Spleen (tissue), 11 donors: ENCODE measurements at regions not wholly inside any gene's neighbourhood (a gene's known extent, or its start where the extent isn't known, plus 50 kb on each side); places are given as distances from the start of the nearest gene placed in this dataset.

Experiments
- DNase-seq: peaks from one replicate; pipeline ENCODE4 v3.0.0-alpha.2; 2020
- H3K27ac ChIP-seq, 8 donors: fragments of 200-600 bp; sonication (generic) in 7 of 8; 1 replicate in 4 of 8; 2 replicates in 4 of 8; pipeline versions ENCODE4 v1.5.0 to v1.8.0; 2016 to 2021; ENCODE audit warnings: inconsistent platforms in 4 of 8, mild to moderate bottlenecking in 4 of 8, moderate library complexity in 1 of 8
- H3K27me3 ChIP-seq, 7 donors: fragments of 200-600 bp; sonication (generic) in 6 of 7; replicated peaks in 1 of 7; 1 replicate in 4 of 7; 2 replicates in 3 of 7; pipeline versions ENCODE4 v1.5.0 to v1.8.0; 2016 to 2021; ENCODE audit warnings: inconsistent platforms in 3 of 7, mild to moderate bottlenecking in 1 of 7
- H3K36me3 ChIP-seq, 6 donors: fragments of 200-600 bp; sonication (generic) in 5 of 6; 1 replicate in 4 of 6; 2 replicates in 2 of 6; pipeline versions ENCODE4 v1.5.0 to v1.8.0; 2016 to 2021; ENCODE audit warnings: inconsistent platforms in 2 of 6
- H3K4me1 ChIP-seq, 6 donors: fragments of 200-600 bp; sonication (generic) in 5 of 6; 1 replicate in 3 of 6; 2 replicates in 3 of 6; pipeline versions ENCODE4 v1.5.0 to v1.8.0; 2016 to 2021; ENCODE audit warnings: inconsistent platforms in 3 of 6
- H3K4me3 ChIP-seq, 8 donors: fragments of 200-600 bp; sonication (generic) in 7 of 8; 1 replicate in 4 of 8; 2 replicates in 4 of 8; pipeline versions ENCODE4 v1.5.0 to v1.8.0; 2016 to 2021; ENCODE audit warnings: inconsistent platforms in 4 of 8, mild to moderate bottlenecking in 4 of 8, moderate library complexity in 2 of 8
- H3K9me3 ChIP-seq, 8 donors: fragments of 200-600 bp; sonication (generic) in 7 of 8; 1 replicate in 4 of 8; 2 replicates in 4 of 8; pipeline versions ENCODE4 v1.5.0 to v1.8.0; 2016 to 2021; ENCODE audit warnings: inconsistent platforms in 4 of 8
- POLR2A ChIP-seq, 3 donors: fragments of 450-650 bp; IDR thresholded peaks; one replicate each; pipeline ENCODE4 v1.5.1; 2017; ENCODE audit warnings: antibody characterized with exemption in 3 of 3, mild to moderate bottlenecking in 1 of 3
- POLR2AphosphoS5 ChIP-seq, 3 donors: sonication (generic); formaldehyde crosslinking; IDR thresholded peaks; one replicate each; pipeline ENCODE4 v1.5.1; 2017; ENCODE audit warnings: antibody characterized with exemption in 3 of 3
- WGBS, 5 donors: extraction: QIAGEN DNeasy Blood & Tissue Kit in 3 of 5; methylation state at CpG; one replicate each; pipeline versions ENCODE4 v1.1.5 to v1.1.7; 2013 to 2018; 5-methylcytosine and 5-hydroxymethylcytosine counted together
- intact Hi-C: fragments of 100-400 bp; cut with DNase I; formaldehyde crosslinking; loops from one replicate; pipeline ENCODE4 v1.15.0; 2023; ENCODE audit warnings: low total_unique reads
- TF ChIP-seq, protein P1 (sequence below), 11 experiments: fragments of 200-600 bp in 7 of 11; fragments of 450-650 bp in 4 of 11; sonication (generic) in 4 of 11; IDR thresholded peaks in 8 of 11; conservative IDR thresholded peaks in 3 of 11; 1 replicate in 7 of 11; 2 replicates in 4 of 11; pipeline versions ENCODE4 v1.4.0 to v1.8.0; 2016 to 2021; ENCODE audit warnings: antibody characterized with exemption in 11 of 11, inconsistent platforms in 4 of 11, mild to moderate bottlenecking in 1 of 11
- donor health status: healthy with polysubstance abuse.
- donor health status: DM: no; HTN: no; CAD: no; lungs with moderate emphysema.
- donor health status: DM: no; HTN: no; CAD: no.
- donor health status: Bipolar disorder and iron deficiency.
- donor health status: healthy.
- donor health status: DM: no; HTN: no; CAD: no.
- donor health status: DM: yes; HTN: yes; CAD: no.

DNA sequence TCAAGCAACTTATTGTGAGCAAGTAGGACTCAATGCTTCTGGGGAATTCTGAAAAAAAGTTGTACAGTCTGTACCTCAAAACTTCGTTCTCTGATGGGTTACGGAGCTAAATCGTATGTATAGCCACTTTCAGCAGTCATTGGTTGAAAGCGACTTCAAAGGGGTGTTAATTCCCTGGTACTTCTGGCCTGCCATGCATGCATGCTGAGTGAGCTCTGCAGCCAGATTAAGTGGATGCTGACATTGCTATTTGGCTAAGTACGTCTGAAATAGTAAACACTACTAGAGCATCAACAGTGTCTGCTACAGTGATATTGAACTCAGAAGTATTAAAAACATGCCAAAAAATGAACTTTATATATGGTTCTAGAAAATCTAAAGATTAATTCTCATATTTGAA lies 1183.1 kb upstream of the PCDH20 start:
- H3K36me3 ChIP-seq: no peaks in the 10 kb centered on the region
- DNase-seq: no peak
- no peak overlapping the region for H3K4me3 ChIP-seq
- H3K4me1 ChIP-seq: no peaks in the 10 kb centered on the region
- no peak for TF ChIP-seq POLR2A (IDR thresholded peaks at IDR 0.05)
- TF ChIP-seq, protein P1, sequence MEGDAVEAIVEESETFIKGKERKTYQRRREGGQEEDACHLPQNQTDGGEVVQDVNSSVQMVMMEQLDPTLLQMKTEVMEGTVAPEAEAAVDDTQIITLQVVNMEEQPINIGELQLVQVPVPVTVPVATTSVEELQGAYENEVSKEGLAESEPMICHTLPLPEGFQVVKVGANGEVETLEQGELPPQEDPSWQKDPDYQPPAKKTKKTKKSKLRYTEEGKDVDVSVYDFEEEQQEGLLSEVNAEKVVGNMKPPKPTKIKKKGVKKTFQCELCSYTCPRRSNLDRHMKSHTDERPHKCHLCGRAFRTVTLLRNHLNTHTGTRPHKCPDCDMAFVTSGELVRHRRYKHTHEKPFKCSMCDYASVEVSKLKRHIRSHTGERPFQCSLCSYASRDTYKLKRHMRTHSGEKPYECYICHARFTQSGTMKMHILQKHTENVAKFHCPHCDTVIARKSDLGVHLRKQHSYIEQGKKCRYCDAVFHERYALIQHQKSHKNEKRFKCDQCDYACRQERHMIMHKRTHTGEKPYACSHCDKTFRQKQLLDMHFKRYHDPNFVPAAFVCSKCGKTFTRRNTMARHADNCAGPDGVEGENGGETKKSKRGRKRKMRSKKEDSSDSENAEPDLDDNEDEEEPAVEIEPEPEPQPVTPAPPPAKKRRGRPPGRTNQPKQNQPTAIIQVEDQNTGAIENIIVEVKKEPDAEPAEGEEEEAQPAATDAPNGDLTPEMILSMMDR (IDR thresholded peaks at IDR 0.05 in 8 of 11, conservative IDR thresholded peaks at IDR 0.05 in 3 of 11): no peak
- no peak for TF ChIP-seq POLR2AphosphoS5 (IDR thresholded peaks at IDR 0.05)
- intact Hi-C loops: no loop called here
- 69 to 80% (median 69%) methylated on average over 5 of the region's 5 CpGs for WGBS, 5 donors
- no peaks in the 10 kb centered on the region for H3K27me3 ChIP-seq
- peaks cover 0 to 12% (median 0%) of the 10 kb centered on the region in 8 donors for H3K9me3 ChIP-seq
- H3K27ac ChIP-seq: no peak overlapping the region

DNA sequence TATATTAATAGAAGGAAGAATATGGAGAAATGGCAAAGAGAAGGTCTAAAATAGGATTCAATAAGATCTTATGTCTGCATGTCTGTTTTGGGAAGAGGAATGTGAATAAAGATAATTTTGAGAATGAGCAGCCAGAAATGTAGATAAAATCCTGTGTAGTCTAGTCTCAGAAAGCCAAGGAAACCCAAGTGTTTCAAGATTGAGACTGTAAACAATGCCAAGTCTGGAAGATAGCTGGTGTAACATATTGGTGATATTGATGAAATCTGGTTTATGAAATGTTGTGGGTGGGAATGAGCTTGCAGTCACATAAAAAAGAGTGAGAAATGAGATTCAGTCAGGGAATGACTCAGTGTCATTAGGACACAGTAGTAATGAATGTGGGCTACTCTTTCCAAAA lies 1180.3 kb upstream of the PCDH20 start:
- no peaks in the 10 kb centered on the region for H3K27me3 ChIP-seq
- no peak overlapping the region for H3K4me3 ChIP-seq
- H3K36me3 ChIP-seq: no peaks in the 10 kb centered on the region
- H3K9me3 ChIP-seq: no peaks in the 10 kb centered on the region
- no peak overlapping the region for H3K27ac ChIP-seq
- no peaks in the 10 kb centered on the region for H3K4me1 ChIP-seq
- DNase-seq: no peak
- TF ChIP-seq POLR2AphosphoS5 (IDR thresholded peaks at IDR 0.05): no peak
- TF ChIP-seq, protein P1 (IDR thresholded peaks at IDR 0.05 in 8 of 11, conservative IDR thresholded peaks at IDR 0.05 in 3 of 11): no peak
- no peak for TF ChIP-seq POLR2A (IDR thresholded peaks at IDR 0.05)
- intact Hi-C loops: no loop called here

DNA sequence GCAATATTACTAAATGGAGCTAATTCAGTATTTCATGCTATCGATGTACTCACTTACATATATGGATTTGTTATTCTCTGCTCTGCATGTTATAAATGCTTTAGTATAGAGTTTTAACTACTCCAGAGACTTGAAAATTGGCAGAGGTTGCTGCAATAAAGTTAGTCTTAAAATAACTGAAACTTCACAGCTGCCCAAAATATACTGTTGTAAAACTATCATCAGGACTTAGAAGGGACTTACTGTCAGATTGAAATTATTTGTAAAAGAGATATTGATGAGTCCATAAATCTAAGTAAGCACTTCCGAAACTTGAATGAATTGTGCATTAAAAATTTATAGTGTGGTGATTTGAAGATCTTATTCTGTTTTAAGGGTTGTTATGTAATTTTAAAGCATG lies 1178.2 kb upstream of the PCDH20 start:
- no peaks in the 10 kb centered on the region for H3K4me1 ChIP-seq
- DNase-seq: no peak
- no peaks in the 10 kb centered on the region for H3K27me3 ChIP-seq
- intact Hi-C loops: no loop called here
- H3K4me3 ChIP-seq: no peak overlapping the region
- 73 to 83% (median 81%) methylated on average over 2 of the region's 2 CpGs for WGBS, 5 donors
- no peak overlapping the region for H3K27ac ChIP-seq
- TF ChIP-seq POLR2AphosphoS5 (IDR thresholded peaks at IDR 0.05) (no peak), POLR2A (IDR thresholded peaks at IDR 0.05) (no peak)
- TF ChIP-seq, protein P1 (IDR thresholded peaks at IDR 0.05 in 8 of 11, conservative IDR thresholded peaks at IDR 0.05 in 3 of 11): no peak
- H3K9me3 ChIP-seq: no peaks in the 10 kb centered on the region
- no peaks in the 10 kb centered on the region for H3K36me3 ChIP-seq

DNA sequence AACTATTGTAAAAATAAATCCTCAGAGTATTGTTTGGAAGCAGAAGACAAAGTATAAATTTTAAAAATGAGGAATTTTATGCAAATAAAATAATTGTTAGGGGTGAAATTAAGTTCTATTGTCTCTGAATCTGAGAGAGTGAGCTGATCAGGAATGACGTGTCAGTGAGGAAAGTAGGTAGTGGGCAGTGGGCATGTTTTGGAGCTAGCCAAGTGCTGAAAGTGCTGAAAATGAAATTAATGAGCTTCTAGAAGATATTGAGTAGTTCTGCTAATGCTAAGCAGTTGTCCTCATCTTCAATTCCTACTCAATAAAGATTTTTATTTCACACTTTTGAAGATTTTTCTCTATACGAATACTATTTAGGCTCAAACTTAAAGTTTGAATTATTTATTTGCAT lies 1167.8 kb upstream of the PCDH20 start:
- TF ChIP-seq POLR2A (IDR thresholded peaks at IDR 0.05): no peak
- no peak for TF ChIP-seq POLR2AphosphoS5 (IDR thresholded peaks at IDR 0.05)
- TF ChIP-seq, protein P1 (IDR thresholded peaks at IDR 0.05 in 8 of 11, conservative IDR thresholded peaks at IDR 0.05 in 3 of 11): no peak

More for the DNA sequence above, 1167.8 kb upstream of the PCDH20 start:
- DNase-seq: no peak
- no peaks in the 10 kb centered on the region for H3K9me3 ChIP-seq
- no peak overlapping the region for H3K4me3 ChIP-seq
- H3K4me1 ChIP-seq: no peaks in the 10 kb centered on the region
- WGBS, 5 donors: 71 to 78% (median 74%) methylated on average over 2 of the region's 2 CpGs
- no peaks in the 10 kb centered on the region for H3K27me3 ChIP-seq
- no peak overlapping the region for H3K27ac ChIP-seq
- no peaks in the 10 kb centered on the region for H3K36me3 ChIP-seq
- intact Hi-C loops: no loop called here
